ENCODE measurements at regions not wholly inside any gene's neighbourhood (a gene's known extent, or its start where the extent isn't known, plus 50 kb on each side); places are given as distances from the start of the nearest gene placed in this dataset.
"Not testable (repeated sequence)": the region's sequence is repeated elsewhere in the genome, so short reads cannot be mapped to it uniquely, and the experiment has no call there.

DNA sequence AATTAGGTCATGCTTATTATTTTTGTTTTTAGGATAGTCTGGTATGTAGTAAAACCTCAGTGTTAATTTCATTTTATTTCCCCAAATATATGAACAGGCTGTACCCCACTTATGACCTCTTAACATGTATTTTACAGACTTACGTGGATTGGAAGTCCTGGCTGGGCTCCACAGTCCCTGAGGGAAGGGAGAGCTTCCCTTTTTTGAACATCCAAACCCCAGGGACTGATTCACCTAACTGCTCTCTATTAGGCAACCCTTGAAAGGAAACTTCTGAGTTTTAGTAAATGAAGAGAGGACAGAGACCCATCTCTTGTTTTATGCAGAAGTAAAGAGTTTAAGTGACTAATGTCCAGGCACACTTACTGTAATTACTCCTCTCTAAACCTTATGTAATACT, 233.1 kb upstream of the SPRY1 start:
- DNase-seq, result no peak

DNA sequence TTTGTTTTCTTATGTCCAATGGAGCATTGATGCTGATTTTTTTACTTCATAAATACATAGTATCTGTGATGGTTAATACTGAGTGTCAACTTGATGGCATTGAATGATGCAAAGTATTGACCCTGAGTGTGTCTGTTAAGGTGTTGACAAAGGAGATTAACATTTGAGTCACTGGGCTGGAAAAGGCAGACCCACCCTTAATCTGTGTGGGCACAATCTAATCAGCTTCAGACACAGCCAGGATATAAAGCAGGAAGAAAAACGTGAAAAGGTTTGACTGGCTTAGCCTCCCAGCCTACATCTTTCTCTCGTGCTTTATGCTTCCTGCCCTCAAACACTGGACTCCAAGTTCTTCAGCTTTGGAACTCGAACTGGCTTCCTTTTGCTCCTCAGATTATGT, 230.6 kb upstream of the SPRY1 start:
- no peak for DNase-seq

DNA sequence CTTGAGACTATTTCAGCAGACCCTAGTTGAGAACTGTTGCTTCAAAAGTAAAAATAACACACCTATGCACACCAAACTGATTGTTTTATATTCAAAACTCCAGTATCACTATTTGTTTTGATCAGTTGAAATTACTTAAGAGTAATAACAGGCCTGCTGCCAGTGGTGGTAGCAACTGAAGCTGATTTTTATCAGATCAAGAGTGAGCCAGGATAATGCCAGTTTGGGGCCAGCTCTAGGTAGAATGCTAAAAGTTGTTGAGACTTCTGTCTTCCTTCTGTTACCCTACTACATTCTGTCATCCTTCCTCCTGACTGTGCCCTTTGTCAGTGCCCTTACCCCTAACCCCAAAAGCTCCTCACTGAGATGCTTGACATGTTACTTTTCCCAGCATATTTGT, 228.7 kb upstream of the SPRY1 start:
- no peak for DNase-seq

DNA sequence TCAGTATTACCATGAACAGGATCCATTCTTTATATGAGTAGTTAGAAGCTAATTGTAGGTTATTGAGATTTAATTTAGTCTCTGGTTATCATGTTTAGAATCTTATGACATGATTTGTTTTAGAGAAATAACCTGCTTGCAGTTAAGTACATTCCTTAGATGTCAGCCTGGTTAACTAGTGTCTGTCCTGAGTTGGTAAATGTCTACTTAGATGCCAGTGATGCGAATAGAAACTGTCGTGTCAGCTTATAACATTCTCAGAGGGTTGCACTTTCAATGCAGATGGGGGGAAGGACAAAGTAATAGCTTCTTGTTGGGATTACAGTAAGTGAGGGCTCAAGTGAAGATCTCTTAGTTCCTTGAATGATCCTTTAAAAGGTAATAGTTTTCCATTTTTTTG, 227.8 kb upstream of the SPRY1 start:
- DNase-seq, result no peak

DNA sequence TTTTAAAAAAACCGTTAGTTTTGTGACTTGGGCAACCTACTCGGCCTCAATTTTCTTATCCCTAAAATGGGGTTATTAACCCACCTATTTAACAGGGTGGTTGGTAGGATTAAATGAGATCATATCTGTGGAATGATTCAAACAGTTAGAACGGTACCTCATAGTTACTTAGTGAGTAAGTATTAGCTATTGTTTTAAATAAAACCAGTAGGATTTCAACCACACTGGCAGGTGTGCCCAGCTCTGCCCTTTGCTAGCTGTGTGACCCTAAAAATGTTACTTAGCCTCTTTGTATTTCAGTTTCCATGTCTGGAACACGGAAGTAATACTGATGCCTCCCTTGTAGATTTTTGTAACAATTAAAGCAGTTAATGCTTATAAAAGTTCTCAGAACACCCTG, 225.8 kb upstream of the SPRY1 start:
- DNase-seq, result no peak

DNA sequence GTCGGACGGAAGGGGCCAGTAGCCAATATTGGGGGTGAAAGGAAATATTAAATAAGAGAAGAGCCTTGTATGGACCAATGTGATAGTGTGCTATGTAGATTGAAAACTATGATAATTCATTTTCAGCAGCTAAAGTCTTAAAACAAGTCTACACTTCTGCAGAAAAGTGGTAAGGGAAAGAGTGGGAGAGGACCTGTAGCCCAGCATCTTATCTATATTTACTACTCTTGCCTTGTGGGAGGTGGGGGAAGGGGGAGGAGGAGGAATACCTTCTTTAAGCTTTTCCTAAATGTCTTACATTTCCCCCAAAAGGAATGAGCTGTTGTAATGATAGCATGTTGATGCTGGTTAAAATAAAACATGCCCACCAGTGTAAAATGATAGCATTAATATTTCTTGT, 220.0 kb upstream of the SPRY1 start:
- no peak for DNase-seq

DNA sequence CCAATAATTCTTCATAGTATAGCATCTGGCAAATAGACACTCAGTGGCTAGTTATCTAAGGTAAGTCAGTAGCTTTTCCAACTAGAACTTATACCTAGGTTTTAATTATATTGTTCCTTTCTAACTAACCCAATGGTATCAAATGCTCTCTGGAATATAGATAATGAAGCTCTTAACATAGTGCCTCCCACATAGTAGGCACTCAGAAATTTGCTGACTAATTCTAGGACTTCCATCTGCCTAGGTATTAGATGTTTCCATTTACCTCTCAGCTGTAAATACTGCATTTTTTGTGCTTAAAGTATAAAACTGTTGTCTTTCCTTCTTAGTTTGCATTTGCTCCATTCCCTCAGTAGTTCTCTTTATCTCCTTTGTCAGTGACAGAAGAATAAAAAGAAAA, 214.3 kb upstream of the SPRY1 start:
- no peak for DNase-seq

DNA sequence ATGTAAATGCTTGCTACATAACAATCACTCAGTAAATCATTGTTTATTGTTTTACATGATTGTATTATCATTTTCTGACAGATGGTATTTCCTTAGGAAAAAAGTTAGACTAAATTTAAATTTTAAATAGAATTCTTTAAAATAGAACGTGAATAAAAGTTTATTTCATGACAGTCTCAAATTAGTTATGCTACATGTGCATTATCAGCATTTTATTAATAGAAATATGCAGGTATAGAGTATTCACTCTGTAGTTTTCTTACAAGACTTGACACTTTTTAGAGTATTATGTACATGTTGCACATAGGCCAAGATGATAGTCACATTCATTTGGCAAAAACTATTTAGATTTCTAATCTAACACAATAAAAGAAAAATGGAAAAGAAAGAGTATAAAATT, 213.3 kb upstream of the SPRY1 start:
- no peak for DNase-seq

DNA sequence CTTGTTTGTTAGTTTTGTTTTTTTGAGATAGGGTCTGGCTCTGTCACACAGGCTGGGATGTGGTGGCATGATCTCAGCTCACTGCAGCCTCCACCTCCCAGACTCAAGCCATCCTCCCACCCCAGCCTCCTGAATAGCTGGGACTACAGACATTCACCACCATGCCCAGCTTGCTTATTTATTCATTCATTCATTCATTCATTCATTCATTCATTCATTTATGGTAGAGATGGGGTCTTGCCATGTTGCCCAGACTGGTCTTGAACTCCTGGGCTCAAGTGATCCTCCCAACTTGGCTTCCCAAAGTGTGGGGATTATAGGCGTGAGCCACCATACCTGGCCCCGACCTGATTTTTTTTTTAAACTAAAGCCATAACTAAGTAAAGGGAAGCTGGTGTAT, 212.8 kb upstream of the SPRY1 start:
- DNase-seq, result not testable (repeated sequence)

DNA sequence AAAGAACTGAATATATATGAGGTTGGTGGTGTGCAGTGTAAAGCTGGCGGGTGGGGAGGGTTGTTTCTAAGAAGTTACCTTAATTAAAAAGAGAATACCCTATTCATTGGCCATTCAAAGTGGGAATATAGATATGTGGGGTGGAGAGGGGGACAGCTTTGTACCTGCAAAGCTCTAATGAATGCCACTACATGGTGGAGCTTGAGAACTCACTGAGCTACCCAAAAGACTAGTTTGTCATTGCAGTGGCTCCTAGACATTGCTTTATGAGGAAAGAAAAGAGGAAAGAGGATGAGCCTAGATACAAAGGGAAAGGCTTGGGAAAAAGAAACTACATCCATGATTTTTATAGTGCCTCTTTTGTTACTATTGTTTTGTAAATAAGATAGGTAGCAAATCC, 209.9 kb upstream of the SPRY1 start:
- DNase-seq, result no peak

DNA sequence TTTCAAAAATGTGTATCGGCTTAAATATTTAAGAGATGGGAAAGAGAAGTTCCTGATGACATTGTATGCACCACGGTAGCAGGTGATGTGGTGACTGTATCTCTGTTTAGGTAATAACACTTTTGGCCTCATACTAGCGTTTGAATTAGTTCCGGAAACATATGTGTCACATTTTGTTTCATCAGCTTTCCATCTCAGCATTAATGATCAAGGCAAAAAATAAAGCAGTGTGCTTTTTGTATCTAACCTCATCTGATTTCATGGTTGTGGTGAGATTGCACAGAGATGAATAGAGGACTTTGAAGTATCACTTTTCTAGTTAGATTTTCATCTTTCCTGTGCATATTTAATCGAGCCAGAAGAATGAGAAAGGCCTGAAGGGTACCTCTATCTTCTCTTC, 206.4 kb upstream of the SPRY1 start:
- DNase-seq, result no peak

DNA sequence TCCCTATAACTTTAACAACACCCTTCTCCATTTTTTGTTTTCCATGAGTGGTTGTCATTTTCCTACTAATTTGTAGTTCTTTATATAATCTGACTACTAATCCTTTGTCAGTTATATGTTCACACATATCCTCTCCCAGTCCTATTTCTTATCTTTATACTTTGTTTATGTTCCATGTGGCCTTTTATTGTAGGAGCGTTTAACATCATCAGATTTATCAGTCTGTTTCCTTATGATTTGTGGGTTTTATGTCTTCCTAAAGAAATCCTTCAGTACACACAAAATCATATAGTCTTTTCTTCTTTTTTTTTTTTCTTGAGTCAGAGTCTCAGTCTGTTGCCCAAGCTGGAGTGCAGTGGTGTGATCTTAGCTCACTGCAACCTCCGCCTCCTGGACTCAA, 204.9 kb upstream of the SPRY1 start:
- no peak for DNase-seq

DNA sequence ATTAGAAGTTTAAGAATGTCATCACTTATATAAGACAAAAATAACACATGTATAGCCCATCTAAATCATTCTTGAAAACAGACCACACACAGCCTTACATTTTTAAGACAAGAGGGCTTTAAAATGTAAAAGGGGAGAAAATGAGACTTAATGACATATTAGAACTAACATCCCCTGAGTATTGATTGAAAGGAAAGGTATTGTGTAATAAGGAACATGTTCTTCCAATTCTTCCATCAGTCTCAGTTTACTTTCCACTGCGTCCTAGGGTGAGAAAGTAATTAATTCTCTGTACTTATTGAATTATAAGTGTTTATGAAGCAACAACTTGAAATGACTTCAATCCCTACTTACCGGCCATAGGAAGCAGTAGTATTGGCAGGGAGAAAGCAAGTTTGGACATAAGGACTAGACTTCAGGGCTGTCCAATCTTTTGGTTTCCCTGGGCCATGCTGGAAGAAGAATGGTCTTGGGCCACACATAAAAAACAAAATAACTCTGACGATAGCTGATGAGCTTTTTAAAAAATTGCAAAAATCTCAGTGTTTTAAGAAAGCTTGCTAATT, 202.7 kb upstream of the SPRY1 start:
- no peak for DNase-seq

DNA sequence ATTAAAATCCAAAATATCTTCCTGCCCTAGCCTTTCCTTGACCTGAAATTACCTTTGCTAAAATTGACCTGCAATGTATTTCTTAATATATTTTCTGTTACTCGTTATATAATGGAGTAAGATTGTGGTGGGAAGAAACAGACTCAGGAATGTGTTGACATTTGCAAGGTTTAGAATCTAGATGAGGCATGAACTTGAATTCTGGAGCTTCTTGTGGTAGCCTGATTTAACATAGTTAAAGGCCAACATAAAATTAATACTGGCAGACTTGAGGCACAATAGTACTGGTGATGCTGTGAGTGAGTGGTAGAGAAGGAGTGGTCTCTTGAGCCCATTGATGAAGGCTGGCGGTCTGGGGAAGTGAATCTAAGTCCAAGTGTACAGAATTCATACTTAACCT, 197.9 kb upstream of the SPRY1 start:
- DNase-seq, result no peak

DNA sequence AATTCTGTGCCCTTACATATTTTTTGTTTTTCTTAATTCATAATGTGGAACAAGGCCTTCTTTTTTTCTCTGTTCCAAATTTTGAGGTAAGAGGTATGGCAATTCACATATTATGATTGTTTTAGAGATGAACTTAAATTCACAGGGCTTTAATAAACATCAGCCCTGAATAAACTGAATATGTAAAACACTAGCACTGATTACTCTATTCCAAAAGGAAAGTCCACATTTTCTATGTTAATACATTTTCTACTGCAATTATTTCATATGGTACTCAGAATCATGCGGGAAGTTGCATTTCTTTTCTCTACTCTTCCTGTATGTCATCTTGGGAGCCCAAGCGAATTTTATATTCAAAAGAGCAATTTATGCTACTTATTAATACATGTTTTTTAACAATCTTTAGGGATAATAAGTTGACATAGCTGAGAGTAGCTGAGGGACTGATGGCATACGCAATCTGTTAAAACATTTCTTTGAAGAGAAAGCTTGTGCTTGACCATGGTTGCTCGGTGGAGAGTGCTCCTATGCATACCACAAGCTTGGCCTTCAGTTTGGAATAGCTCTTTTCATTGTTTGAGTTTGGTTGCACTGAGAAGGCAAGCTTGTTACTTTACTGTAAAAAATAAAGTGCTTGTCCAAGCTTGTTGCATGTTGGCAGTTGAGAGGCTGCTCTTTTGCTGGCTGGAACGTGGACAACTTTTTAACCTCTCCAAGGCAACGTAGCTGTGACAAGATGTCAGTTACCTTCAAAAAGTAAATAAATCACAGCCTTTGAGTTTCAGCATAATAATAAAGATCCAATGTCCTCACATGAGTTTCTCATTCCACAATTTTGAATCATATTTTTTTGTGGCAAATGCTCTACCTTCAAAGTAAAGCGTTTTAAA, 196.3 kb upstream of the SPRY1 start:
- DNase-seq, result no peak

DNA sequence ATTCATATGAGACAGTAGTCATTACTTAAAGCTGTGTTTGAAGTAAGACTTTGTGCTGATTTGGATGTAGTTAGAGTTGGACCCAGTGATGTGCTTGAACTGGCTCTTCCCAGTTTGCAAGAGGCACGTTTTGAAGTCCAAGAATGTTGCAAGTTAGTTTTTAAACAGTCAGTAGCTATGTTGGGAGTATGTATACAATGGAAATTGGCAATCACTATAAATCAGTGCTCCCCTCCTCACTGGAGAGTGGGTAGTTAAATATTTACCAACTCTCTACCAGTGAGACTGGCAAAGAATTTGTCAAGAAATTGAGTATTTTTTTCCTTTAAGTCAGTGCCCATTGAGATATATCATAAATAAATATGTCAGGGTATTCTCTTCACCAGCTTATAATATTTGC, 191.9 kb upstream of the SPRY1 start:
- no peak for DNase-seq

DNA sequence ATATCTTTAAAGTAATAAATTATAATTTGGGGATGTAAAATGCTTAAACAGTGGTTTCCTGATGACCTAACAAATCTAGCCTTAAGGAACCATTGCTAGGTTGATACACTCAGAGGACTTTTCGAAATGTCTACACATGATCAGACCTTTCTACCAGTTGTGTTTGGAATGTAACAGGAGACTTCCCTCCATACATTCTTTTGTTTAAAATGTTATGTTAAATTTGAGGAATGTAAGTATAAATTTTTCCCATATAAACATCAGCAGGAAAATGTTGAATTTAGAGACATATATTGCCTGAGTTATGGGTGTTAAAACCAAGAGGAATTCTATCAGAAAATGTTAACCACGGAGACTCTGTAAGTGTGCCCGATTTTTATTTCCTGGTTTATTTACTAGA, 190.6 kb upstream of the SPRY1 start:
- no peak for DNase-seq

DNA sequence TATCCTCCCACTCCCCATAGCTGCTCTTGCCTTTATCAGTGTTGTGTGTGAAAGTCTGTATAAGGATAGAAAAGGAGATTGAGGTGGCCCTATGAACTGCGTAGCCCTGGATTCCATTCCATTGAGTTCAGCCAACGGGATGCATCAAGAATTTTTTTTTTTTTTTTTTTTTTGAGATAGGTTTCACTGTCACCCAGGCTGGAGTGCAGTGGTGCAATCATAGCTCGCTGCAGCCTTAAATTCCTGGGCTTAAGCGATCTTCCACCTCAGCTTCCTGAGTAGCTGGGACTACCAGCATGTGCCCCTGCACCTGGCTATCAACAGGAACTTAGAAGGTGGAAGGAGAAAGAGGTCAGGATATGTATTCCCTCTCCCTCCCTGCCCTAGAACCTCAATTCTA, 187.2 kb upstream of the SPRY1 start:
- no peak for DNase-seq

DNA sequence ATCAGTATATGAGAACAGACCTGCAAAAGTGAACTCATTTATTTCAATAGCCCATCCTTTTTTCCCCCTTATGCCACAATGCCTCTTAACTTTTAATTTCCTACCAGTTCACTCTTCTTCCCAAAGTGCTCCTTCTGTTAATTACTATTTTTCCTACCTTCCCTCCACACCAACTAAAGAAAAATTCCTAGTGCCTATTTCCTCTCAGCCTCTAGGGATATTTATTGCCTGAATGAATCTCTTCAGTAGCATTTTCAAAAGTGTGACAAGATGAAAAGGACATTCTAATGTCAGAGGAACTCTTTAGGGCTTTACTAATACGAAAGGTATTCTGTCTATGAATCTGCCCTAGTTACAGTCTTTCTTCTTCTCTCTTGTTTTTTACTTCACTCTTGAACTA, 181.1 kb upstream of the SPRY1 start:
- DNase-seq, result no peak

DNA sequence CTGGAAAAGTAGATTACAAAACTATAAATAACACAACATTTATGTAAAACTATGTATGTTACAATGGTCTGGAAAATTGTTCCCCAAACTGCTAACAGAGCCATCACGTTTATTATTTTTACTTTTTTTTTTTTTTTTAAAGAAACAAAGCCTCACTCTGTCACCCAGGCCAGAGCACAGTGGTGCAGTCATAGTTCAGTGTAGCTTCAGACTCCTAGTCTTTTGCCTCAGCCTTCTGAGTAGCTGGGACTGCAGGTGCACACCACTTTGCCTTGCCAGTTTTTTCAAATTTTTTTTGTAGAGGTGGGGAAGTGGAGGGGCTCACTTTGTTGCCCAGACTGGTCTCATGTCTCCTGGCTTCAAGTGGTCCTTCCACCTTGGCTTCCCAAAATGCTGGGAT, 180.1 kb upstream of the SPRY1 start:
- no peak for DNase-seq

DNA sequence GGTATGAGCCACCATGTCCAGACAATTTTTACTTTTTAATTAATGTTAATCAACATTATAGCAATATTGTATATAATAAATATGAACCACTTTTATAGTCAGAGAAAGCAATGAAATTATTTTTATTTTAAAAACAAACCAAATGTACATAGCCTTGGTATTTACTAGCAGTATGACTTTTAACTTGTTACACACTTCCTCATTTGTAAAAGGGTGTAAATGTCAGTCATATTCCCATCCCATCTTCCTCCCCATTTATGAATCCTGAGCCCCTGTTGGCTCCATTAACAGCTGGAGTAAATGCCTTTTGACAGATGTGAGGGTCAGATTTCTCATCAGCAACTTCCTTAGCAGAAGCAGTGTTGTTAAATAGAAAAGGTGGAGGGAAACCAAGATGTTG, 179.6 kb upstream of the SPRY1 start:
- no peak for DNase-seq

DNA sequence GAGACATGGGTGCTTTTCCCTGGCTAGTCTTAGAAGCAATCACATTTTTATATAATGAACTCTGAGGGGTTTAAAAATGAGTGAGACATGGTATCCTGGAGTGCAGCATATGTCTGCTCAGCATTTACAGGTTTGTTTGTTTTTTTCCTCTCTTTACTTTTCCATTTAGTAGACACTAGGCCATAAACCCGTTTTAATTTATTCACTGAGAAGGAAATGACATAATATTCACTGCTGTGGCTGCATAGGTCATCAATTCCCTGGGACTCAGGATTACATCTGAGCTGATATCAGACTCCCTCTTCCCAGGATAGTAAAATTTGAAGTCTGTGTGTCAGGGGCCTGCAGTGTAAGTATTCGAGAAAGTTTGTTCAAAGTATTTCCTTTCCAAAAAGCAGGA, 178.9 kb upstream of the SPRY1 start:
- DNase-seq, result no peak

DNA sequence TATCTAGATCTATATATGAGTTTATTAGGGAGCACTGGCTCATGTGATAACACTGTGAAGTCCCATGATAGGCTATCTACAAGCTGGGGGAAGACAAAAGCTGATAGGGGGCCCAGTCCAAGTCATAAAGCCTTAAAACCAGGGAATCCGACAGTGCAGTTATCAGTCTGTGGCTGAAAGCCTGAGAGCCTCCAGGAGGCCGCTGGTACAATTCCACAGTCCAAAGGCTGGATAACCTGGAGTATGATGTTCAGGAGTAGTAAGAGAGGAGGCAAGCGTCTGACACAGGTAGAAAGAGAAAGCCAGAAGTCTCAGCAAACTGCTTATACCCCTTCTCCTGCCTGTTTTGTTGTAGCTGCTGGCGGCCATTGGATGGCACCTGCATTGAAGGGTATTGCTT, 177.6 kb upstream of the SPRY1 start:
- DNase-seq, result no peak

DNA sequence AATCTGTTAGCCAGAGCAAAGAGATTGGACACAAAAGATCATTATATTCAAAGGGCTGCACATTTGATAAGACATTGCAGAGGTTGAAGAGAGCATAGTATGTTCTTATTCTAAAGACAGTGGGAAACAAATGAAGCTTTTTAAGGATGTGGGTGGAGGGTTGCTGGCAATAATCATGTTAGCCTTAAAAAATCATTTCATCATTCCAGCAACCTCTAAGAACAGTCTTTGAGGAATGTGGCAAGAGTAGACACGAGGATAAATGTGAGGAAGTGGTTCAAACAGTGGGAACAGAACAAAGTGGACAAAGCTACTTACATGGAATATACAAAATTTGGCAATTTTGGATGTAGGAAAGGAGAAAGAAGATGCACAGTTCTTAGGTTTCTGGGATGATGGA, 167.3 kb upstream of the SPRY1 start:
- no peak for DNase-seq

DNA sequence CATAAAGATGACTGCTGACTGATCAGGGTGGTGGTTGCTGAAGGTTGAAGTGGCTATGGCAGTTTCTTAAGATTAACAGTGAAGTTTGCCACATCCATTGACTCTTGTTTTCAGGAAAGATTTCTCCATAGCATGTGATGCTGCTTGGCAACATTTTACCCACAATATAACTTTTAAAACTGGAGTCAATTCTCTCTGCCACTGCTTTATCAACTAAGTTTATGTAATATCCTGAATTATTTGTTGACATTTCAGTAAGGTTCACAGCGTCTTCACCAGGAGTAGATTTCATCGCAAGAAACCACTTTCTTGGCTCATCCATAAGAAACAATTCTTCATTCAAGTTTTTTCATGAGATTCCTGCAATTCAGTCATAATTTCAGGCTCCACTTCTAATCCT, 166.5 kb upstream of the SPRY1 start:
- no peak for DNase-seq

Data from CD4-positive, alpha-beta T cell treated with Interferon gamma for 1 hour (primary cell).